T-helper 1 cell treated with Interleukin-12 subunit alpha and Interleukin-12 subunit beta and Interleukin-4 antibody, amounts not matched to agents 30 μg/mL and 1 μg/mL, for 36 hours (primary cell): ENCODE measurements at regions not wholly inside any gene's neighbourhood (a gene's known extent, or its start where the extent isn't known, plus 50 kb on each side); places are given as distances from the start of the nearest gene placed in this dataset.

Experiments used
- H3K27ac Mint-ChIP-seq: one replicate; pipeline ENCODE4 v1.8.0; 2021; ENCODE audit warnings: mild to moderate bottlenecking, mixed read lengths
- H3K27me3 Mint-ChIP-seq: one replicate; pipeline ENCODE4 v1.8.0; 2021; ENCODE audit warnings: low read depth, mixed read lengths
- H3K36me3 Mint-ChIP-seq: one replicate; pipeline ENCODE4 v1.8.0; 2021; ENCODE audit warnings: low read depth, mixed read lengths
- H3K4me1 Mint-ChIP-seq: one replicate; pipeline ENCODE4 v1.8.0; 2021; ENCODE audit warnings: low read depth, mixed read lengths
- H3K4me3 Mint-ChIP-seq: one replicate; pipeline ENCODE4 v1.8.0; 2021; ENCODE audit warnings: mild to moderate bottlenecking, moderate library complexity, mixed read lengths
- H3K9me3 Mint-ChIP-seq: one replicate; pipeline ENCODE4 v1.8.0; 2021; ENCODE audit warnings: mixed read lengths

DNA sequence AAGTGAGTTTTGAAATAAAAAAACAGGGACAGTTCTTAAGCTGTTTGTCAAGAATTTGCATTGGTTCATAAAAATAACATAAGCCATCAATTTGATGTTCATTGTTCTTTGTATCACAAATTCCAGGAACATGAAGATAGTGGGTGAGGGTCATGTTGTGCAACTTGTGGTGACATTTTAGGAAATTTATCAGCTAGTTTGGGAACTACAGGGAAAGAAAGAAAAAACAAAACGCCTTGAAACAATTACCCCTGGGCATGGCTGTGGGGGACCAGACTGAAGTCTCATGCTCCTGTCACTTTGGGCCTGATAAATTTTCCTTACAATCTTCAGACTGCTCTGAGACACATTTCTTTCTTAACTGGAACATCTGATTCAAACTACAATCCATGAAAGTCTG is 207.1 kb upstream of the CLINT1 start:
- Mint-ChIP-seq H3K4me1 (no peaks in the 10 kb centered on the region), H3K9me3 (no peaks in the 10 kb centered on the region), H3K27ac (no peak overlapping the region), H3K27me3 (peaks cover 12% of the 10 kb centered on the region), H3K4me3 (no peak overlapping the region), H3K36me3 (no peaks in the 10 kb centered on the region)

DNA sequence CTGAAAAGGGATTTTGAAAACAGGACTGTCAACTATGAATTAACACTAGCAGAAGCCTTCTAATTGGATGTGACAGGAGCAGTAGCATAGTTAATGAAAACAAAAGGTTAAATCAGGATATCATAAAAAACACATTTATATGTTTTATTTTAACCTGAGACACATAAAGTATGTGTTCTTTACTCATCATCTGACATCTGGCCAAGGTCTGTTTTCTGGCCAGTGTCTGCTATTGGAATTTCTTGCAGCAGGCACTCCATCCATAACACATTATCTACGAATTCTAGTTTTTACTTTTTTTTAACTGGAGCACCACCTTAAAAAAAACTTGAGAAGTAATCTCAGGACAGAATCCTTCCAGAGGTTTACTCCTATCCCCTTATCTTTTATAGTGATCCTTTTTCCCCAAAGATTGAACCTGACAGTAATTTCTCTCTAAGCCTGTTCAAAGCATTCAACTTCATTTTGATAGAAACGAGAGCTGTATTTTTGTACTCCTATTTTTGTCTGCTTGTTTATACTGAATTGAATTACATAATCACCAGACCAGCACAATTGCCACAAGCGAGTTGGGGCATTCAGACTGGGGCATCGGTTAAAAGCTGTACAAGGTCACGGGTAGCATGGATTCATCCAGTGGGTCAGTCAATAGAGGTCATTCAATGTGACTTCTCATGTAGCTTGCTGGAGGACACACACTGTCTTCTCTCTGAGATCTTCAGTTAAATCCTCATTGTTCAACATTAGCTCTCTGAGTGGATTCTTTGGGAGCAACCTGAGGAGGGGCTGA is 205.6 kb upstream of the CLINT1 start:
- Mint-ChIP-seq H3K27ac (no peak overlapping the region), H3K4me1 (no peaks in the 10 kb centered on the region), H3K27me3 (peaks cover 8% of the 10 kb centered on the region), H3K36me3 (no peaks in the 10 kb centered on the region), H3K4me3 (no peak overlapping the region), H3K9me3 (no peaks in the 10 kb centered on the region)

DNA sequence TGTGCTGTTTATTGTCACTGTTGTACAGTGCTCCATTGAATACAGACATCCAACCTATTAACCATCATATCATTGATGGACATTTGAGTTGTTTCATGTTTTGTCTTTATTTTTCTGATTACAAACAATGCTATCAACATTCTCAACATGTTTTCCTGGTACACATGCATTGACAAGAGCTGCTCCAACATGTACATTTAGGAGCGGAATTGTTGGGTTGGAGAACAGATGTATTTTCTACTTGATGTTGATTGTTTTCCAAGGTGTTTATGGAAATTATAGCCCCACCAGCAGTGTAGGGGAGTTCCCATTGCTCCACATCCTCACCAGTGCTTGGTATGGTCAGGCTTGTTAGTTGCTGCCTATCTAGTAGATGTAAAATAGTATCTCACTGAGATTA is 204.1 kb upstream of the CLINT1 start:
- Mint-ChIP-seq H3K9me3 (no peaks in the 10 kb centered on the region), H3K4me3 (no peak overlapping the region), H3K27ac (no peak overlapping the region), H3K27me3 (peaks cover 16% of the 10 kb centered on the region), H3K36me3 (no peaks in the 10 kb centered on the region), H3K4me1 (no peaks in the 10 kb centered on the region)

DNA sequence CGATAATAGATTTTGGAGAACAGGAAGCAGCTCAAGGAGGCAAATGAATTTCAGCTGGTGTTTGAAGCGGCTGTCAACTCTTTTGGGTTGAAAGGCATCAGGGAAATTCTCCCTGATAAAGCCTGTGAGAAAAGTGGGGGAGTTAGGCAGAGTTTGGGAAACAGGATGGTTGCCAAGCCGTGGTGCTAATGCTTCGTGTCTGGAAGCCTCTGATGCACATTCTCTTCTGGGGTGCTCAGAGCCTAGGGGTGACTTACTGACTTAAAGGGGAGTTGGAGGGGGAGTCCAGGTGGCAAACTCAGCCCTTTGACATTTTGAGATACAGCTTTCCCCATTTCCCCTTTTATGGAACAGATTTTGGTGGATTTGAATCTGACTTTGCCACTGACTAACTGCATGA is 202.5 kb upstream of the CLINT1 start:
- no peaks in the 10 kb centered on the region for H3K36me3 Mint-ChIP-seq
- H3K27ac Mint-ChIP-seq = no peak overlapping the region
- H3K4me3 Mint-ChIP-seq = no peak overlapping the region
- no peaks in the 10 kb centered on the region for H3K4me1 Mint-ChIP-seq
- H3K27me3 Mint-ChIP-seq = peaks cover 18% of the 10 kb centered on the region
- no peaks in the 10 kb centered on the region for H3K9me3 Mint-ChIP-seq

DNA sequence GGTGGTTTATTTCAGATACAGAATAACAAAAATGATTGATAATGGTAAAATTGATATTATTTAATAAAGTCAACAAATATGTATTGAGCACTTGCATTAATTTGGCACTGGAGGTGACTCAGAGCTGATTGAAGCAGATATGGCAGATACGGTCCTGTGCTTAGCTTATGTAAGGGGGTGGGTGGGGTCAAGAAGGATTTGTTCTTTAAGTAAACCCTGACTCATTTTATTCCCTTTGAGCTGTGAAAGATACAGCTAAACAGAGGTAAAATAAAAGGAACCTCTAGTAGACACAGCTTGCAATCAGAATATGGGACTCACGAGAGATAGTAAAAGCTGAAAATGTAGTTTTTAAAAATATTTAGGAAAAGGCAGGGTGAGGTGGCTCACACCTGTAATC is 201.3 kb upstream of the CLINT1 start:
- Mint-ChIP-seq H3K36me3 (no peaks in the 10 kb centered on the region), H3K4me1 (no peaks in the 10 kb centered on the region), H3K27me3 (peaks cover 20% of the 10 kb centered on the region), H3K9me3 (no peaks in the 10 kb centered on the region), H3K4me3 (no peak overlapping the region), H3K27ac (no peak overlapping the region)

DNA sequence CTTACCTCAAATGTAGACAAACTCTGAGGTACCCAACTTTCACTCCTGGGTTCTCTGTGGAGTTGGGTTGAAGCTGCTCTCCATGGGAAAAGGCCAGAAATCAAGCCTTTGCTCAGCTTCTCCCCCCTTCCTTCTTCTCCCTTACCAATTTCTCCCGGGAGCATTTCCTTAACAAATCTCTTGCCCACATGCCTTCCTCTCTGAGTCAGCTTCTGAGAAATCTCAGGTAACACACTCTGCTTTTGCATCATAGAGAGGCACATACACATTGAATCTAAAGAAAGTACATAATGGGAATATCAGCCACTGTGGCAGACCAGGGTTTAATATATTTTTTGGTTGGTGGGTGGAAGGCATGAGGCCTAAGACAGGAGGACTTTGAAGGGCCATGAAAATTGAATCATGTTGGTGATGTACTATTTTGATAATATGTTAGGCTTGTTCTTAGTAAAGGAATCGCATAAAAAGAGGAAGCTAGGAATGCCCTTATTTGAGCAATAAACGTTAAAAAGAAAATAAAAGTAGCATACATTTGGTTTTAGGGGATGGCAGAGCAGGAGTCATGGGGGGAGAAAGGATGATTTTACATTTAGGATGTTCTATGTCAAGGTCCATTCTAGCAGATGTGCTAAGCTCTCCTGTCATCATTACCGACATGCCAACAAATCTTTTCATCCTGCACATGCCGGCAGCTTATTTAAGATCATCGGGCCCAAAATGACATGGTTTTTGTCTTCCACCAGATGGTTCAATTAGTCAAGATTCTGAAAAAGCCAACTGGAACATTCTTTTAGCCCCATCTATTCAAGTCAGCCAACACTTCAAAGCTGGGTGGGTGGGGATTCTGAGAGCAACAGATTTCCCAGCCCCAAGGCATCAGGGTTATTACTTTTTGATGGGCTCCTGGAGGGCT is 199.5 kb upstream of the CLINT1 start:
- Mint-ChIP-seq H3K27me3 (peaks cover 28% of the 10 kb centered on the region), H3K36me3 (no peaks in the 10 kb centered on the region)

DNA sequence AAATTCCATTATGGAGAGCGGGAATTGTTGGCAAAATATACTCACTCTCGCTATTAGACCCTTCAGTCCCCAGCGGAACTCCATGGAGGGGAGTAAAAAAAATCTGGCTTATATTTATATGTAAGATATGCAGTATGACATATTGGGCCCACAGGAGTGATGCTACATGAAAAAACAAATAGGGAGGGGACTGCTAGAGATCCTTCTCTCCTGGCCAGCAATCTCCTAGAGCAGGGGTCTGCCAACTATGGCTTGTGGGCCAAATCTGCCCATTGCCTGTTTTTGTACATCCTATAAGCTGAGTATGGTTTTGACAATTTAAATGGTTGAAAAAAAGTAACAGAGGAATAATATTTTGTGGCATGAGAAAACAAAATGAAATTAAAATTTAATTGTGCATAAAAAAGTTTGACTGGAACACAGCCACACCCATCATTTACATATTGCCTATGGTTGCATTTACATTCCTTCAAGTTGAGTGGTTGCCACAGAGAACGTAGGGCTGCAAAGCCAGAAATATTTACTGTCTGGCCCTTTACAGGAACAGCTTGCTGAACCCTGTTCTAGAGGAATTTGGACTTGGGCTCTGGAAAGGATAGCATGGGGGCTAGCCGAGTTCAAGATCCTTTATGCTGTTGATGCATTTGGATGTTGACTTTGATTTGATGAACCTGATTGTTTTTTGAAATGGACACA is 197.3 kb upstream of the CLINT1 start:
- no peaks in the 10 kb centered on the region for H3K4me1 Mint-ChIP-seq
- no peaks in the 10 kb centered on the region for H3K36me3 Mint-ChIP-seq
- peaks cover 28% of the 10 kb centered on the region for H3K27me3 Mint-ChIP-seq
- no peak overlapping the region for H3K27ac Mint-ChIP-seq
- H3K4me3 Mint-ChIP-seq = no peak overlapping the region
- no peaks in the 10 kb centered on the region for H3K9me3 Mint-ChIP-seq

More for the DNA sequence above, 199.5 kb upstream of the CLINT1 start:
- Mint-ChIP-seq H3K4me3 (no peak overlapping the region), H3K27ac (no peak overlapping the region), H3K4me1 (no peaks in the 10 kb centered on the region), H3K9me3 (no peaks in the 10 kb centered on the region)

DNA sequence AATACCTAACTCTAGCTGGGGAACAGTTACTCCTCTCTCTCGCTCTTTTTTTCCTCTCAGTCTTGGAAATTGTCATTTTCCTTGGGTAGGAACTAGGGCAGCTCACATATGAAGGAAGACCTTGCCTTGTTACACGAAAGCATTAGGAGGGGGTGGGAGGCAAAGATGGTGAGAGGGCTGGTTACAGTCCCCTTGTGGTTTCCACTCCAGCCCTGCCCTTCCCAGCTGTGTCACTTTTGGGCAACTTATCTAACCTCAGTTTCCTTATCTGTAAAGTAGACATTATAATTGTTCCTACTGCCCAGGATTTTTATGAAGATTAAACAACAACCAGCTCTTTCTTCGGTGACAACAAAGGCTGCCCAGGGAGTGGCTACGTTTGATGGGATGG is 196.2 kb upstream of the CLINT1 start:
- H3K4me1 Mint-ChIP-seq = no peaks in the 10 kb centered on the region

DNA sequence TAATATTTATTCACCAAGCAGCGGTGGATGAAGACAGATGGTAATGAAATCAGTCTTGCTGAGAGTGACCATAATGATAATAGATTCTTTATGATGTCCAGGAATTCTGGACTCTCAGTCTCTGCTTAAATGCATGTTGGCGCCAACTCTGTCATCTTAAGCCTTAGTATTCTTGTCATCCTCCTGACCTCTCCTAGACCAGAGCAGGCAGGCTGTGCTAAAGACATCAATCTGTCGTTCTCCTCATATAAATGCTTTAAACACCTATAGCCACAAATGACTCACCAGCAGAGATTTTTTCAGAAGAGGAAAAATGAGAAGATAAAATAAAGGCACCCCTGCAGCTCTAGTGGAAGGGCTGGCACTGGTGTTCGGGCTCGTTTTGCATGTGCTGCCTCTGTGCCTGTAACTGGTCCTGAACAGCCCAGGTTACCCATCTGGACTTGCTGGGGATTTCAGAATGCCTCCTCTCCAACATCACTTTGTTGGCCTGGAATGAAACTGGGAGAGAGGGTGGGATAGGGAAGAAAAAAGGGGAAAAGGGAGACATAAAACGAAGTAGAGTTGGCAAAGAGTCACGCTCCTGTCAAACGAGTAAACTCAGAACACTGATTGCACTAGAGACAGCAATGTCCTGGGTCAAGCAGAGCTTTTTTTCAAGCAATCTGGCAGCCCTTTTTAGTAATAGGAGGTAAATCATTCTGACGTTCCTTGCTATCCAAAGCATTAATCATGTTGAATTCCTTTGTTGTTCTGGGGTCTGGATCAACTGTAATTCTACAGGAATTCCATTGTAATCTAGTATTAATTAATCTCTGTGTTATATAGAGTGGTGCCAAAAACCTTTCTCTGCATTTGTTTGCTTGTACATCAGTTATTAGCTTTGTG is 195.5 kb upstream of the CLINT1 start:
- no peaks in the 10 kb centered on the region for H3K4me1 Mint-ChIP-seq
- peaks cover 31% of the 10 kb centered on the region for H3K27me3 Mint-ChIP-seq
- no peak overlapping the region for H3K4me3 Mint-ChIP-seq
- H3K9me3 Mint-ChIP-seq = no peaks in the 10 kb centered on the region
- no peak overlapping the region for H3K27ac Mint-ChIP-seq
- no peaks in the 10 kb centered on the region for H3K36me3 Mint-ChIP-seq

More for the DNA sequence above, 196.2 kb upstream of the CLINT1 start:
- Mint-ChIP-seq H3K27me3 (peaks cover 32% of the 10 kb centered on the region), H3K27ac (no peak overlapping the region), H3K9me3 (no peaks in the 10 kb centered on the region), H3K4me3 (no peak overlapping the region), H3K36me3 (no peaks in the 10 kb centered on the region)

DNA sequence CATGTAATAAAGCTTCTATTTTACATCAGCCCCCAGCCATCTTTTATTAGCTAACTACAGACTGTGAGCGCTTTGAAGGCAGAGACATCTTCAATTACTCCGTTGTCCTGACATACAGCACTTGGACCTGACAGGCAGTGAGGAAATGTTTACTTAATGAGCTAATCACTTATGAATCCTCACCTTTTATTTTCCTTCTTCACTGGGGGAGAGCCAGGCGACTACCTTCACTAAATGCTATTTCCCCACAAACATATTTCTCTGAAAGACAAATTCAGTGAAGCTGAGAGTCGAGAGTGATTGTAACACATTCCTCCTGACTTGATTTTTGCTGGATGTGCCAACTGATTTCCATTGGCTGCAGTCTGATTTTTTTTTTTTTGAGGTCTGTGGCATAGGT is 192.1 kb upstream of the CLINT1 start:
- Mint-ChIP-seq H3K4me3 (no peak overlapping the region), H3K36me3 (no peaks in the 10 kb centered on the region), H3K27ac (no peak overlapping the region), H3K9me3 (no peaks in the 10 kb centered on the region), H3K27me3 (peaks cover 21% of the 10 kb centered on the region), H3K4me1 (no peaks in the 10 kb centered on the region)

DNA sequence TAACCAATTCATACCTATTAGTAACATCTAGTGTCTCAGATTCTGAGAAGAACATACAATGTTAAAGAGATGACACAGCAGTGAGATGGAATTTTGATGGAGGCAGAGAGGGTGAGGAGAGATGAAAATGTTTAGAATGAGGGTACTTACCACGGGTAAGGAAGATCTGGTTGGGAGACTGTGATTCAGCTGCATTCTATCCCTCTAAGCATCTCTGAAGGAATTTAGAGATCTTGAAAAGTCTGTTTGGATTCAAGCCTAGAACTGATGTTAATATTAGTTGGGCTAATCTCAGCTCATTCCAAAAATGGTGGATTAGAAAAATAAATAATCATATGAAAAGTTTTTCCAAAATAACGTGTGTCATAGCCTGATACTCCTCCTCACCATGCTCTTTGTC is 191.5 kb upstream of the CLINT1 start:
- H3K27me3 Mint-ChIP-seq = peaks cover 21% of the 10 kb centered on the region
- no peaks in the 10 kb centered on the region for H3K4me1 Mint-ChIP-seq

DNA sequence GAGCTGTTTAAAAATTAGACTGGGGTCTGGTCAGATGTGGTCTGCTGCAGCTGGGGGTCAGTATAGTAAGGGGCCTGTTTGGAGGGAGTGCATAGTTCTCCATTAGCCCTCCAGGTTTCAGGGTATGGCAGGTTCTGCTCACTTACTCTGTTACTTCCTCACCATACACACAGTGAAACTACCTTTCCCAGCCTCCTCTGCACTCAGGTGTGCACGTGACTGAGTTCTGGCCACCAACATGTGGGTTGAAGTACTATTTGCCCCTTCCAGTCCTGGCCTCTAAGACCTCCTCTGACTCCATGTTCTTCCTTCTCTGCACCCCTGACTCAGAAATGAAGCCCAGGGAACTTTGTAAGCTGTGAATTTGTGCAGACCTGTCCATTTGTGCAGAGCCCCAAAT is 190.5 kb upstream of the CLINT1 start:
- peaks cover 1% of the 10 kb centered on the region for H3K36me3 Mint-ChIP-seq
- H3K4me1 Mint-ChIP-seq = no peaks in the 10 kb centered on the region
- H3K27ac Mint-ChIP-seq = no peak overlapping the region
- H3K27me3 Mint-ChIP-seq = peaks cover 13% of the 10 kb centered on the region
- H3K9me3 Mint-ChIP-seq = no peaks in the 10 kb centered on the region
- H3K4me3 Mint-ChIP-seq = no peak overlapping the region

More for the DNA sequence above, 191.5 kb upstream of the CLINT1 start:
- Mint-ChIP-seq H3K36me3 (no peaks in the 10 kb centered on the region), H3K27ac (no peak overlapping the region), H3K4me3 (no peak overlapping the region), H3K9me3 (no peaks in the 10 kb centered on the region)

DNA sequence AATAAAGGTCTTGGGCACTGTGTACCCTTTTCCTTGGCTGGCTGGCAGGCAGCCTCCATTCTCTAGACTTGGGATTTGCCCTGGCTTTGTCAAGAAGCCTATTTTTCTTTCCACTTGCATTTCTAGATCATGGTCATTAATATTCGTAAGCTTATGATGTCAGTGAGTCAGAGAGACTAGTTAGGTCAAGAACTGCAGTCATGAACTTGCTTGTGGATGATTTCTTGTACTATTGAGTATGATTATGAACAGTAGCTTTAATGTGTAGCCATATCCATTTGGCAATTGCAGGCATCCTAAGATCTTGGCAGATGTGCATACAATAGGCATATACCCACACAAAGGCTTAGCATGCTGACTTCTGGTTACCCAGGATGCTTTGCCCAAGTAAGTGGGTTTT is 186.8 kb upstream of the CLINT1 start:
- Mint-ChIP-seq H3K27me3 (peaks cover 11% of the 10 kb centered on the region), H3K9me3 (no peaks in the 10 kb centered on the region), H3K4me3 (no peak overlapping the region), H3K36me3 (peaks cover 1% of the 10 kb centered on the region), H3K4me1 (no peaks in the 10 kb centered on the region), H3K27ac (no peak overlapping the region)

DNA sequence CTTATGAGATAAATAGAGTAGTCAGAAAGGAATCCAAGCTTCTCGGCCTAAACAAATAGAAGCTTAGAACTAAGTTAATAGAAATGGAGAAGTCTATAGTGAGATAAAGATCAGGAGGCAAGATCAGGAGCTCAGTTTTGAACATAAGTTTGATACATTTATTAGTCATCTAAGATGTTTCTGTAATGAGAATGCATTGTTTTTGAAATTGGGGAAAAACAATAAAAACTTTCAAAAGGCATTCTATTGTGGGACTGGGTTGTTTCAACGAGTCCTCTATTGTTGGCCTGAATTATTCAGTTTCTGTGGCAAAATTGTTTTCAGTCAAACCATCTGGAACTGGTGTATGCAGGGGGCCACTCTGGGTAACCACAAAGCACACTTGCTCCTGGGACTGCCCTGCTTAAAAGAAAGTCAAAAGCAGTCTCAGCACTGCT is 181.0 kb upstream of the CLINT1 start:
- Mint-ChIP-seq H3K9me3 (peaks cover 9% of the 10 kb centered on the region), H3K4me1 (no peaks in the 10 kb centered on the region), H3K36me3 (peaks cover 1% of the 10 kb centered on the region), H3K27ac (no peak overlapping the region), H3K27me3 (peaks cover 4% of the 10 kb centered on the region), H3K4me3 (no peak overlapping the region)
